NOMO-1 treated with dmso at 0.1 percent for 144 hours (cell line): ENCODE measurements at regions not wholly inside any gene's neighbourhood (a gene's known extent, or its start where the extent isn't known, plus 50 kb on each side); places are given as distances from the start of the nearest gene placed in this dataset.
A peak's percentile ranks its signal among the peaks of the same experiment; 100 is the strongest.

Source experiments
- DNase-seq: peaks from one replicate; lab custom pipeline; 2025; ENCODE audit not compliant: unreplicated experiment; lab: John Stamatoyannopoulos, UW

DNA sequence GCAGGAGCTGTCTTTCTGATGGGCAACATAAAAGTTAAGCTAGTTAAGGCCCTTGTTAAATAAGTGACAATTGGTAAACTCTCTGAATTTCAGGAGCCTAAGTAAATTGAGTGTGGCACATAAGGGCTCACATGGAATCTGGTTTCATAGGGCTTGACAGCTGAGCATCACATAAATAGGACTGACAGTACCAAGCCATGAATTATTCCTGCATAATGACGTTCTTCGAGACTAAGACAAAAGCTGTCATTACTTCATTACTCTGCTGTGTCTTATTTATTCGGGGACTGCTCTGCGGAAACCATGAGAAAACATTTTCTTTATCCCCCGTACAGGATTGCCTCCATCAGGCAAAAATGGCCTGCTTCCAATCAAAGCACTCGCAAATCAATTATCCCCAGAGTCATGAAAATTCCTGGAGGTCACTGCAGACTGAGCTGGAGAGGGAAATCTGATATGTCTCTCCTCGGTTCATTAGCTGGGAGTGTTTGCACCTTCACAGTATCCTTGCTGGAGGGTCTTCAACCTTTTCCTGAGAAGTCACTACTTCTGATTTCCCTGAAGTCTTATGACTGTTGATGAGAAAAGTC lies 311.4 kb downstream of the CDH26 start:
- DNase-seq = no peak

DNA sequence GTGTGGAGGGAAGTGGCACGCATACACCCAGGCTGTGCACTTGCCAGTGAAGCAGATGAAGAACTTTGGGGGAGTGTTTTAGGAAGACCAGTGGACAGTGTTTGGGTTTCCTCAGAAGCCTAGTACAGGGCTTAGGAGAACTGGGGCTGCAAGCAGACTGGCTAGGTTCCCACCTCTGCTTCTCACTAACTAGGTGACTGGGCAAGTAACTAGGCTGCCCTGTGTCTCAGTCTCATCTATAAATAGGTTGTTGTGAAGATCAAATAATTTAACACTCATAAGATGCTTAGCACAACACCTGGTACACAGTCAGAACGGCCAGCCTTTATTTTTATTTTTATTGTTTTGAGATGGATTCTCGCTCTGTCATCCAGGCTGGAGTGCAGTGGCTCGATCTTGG lies 312.1 kb downstream of the CDH26 start:
- no peak for DNase-seq

DNA sequence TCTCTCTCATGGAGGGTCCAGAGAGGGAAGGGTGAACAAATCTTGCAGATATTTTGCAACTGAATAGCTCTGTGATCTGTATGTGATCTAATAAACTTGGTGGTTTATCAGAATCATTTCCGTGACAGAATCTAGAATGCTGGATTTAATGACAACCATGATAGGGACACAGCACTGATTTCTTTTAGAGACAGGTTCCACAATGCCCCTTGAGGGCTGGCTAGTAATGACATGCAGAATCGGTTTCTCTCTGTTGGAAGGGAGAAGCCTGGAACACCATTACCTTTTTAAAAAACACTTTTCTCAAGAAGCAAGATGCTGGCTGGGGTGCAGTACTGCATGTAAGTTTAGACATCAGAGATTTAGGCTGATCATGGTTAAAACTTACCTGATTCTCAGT lies 313.4 kb downstream of the CDH26 start:
- DNase-seq = no peak

DNA sequence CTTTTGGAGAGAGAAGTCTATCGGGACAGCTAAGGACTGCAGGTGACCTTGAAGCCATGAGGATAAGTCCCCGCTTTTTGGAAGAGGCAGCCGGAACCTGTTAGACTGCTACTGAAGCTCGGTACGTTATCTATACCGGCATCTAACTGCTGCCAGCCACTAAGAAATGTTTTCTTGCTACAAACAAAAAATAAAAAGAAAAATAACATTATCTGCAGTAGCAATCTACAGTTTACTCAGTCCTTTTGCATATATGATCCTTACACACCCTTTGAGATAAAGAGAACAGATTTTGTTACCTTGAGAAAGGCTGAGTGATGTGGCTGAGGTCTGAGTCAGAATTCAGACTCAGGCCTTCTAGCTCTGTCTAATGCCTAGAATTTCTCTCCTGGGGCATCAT lies 314.6 kb downstream of the CDH26 start:
- DNase-seq = no peak

DNA sequence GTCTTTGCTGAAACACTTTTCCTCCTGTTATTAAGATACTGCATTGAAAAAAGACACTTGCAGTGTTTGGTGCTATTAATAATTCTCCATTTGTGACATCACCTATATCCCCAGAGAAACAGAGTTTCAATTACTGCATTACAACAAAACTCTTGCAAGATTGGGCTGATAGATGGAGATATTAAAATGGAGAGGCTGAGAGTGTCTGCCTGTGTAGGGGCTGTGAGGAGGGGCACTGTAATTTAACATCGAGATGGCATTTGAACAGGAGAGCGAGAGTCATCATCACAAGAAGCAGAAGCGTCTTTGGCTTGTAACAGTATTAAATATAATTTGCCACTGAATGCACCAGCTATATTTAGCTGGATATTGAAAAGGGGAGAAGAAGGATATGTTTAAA lies 316.5 kb downstream of the CDH26 start:
- no peak for DNase-seq

DNA sequence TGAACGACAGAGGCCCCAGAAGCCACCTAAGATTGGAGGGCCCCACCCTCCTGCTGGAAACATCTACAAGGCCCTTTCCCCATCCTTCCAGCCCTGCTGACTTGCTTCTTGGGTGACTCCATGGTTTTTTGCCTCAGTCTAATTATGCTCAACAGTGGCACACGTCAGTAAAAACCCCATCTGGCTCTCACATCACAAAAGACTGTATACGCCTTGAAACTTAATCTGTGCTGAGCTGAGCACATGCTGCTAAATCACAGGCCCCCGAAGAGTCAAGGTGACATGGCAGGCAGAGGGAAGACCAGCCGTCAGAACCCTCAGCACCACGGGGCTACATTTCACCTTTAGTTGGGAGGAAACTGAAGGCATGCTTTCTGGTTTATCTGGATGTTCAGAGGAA lies 323.1 kb downstream of the CDH26 start:
- DNase-seq = no peak

DNA sequence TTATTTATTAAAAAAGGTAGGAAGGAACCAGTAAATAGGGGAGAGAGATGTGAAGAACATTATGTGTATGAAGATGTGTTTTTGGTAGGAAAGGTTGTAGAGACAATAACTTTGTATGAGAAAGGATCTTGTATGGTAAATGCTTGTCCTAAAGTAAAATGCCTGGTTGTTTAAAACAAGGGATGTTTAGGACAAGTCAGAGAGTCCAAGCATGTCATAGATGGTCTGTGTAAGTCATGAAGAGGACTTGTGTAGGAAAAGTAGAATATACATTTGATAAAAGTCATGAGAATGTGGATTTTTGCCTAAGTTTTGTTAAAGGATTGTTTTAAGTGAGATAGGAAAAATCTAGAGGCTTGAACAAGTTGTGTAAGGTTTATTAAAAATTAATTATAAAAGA lies 325.1 kb downstream of the CDH26 start:
- DNase-seq = no peak

DNA sequence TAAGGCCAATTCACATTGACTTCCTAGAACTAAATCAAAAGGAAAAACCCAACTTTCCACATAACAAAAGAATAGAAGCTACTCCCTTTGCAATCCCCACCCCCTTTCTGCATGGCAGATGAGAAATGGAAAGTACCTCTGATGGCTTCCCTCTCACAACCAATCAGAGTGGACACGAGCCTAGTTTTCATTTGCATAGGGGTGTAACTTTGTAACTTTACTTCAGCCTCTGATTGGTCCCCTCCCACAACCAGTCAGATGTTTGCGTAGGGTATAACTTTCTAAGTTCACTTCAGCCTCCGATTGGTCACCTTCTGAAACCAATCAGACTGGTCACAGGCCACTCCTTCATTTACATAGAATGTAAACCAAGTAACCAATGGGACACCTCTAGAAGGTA lies 328.5 kb downstream of the CDH26 start:
- DNase-seq = no peak

DNA sequence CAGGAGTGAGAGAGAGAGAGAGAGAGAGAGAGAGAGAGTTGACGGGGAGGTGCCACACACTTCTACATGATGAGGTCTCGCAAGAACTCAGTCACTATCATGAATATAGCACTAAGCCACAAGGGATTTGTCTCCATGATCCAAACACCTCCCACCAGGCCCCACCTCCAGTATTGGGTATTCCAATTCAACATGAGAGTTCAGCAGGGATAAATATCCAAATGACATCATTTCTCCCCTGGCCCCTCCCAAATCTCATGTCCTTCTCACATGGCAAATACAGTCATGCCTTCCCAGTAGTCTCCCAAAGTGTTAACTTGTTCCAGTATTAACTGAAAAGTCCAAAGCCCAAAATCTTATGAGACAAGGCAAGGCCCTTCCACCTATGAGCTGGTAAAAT lies 330.7 kb downstream of the CDH26 start:
- DNase-seq = no peak

DNA sequence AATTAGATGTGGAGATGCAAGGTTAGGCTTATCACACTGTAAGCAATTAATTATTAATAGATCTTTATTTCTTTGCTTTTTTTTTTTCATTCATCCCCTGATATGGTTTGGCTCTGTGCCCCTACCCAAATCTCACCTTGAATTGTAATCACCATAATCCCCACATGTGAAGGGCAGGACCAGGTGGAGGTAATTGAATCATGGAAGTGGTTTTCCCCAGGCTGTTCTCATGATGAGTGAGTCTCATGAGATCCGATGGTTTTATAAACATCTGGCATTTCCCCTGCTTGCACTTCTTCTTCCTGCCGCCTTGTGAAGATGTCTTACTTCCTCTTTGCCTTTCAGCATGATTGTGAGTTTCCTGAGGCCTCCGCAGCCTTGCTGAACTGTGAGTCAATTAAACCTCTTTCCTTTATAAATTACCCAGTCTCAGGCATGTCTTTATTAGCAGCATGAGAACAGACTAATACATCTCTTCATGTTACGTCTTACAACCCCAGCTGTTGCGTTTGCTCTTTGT lies 333.8 kb downstream of the CDH26 start:
- peak; percentile 15 for DNase-seq

DNA sequence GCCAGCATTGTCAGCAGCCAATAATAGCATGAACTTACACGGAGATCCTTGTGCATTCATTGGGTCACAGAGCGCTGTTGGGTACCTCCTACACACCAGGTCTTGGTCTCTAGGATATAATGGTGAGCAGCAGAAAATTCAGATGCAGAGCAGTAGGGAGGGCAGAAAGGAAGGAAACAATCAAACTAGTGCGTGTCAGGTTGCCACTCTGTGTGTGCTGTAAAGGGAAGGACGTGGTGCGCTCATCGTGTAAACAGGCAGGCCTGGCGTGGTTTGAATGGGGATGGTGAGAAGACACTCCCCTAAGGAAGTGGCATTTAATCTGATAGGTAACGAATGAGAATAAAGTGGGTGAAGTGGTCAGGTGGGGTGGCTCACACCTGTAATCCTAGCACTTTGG lies 336.4 kb downstream of the CDH26 start:
- DNase-seq = no peak

DNA sequence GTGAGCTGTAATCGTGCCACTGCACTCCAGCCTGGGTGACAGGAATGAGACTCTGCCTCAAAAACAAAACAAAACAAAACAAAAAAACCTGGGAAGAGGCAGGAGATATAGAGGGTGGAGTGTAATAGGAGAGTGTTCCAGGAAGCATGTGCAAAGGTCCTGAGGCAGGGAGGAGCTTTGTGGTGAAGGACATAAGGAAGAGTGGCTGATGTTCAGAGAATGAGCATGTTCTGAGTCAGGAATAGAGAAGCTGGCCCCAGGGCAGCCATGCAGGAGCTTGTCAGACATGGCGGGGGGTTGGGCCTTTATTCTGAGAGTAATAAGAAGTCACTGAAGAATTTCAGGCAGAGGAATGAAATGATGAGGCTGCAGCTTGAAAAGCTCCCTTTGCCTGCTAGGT lies 337.0 kb downstream of the CDH26 start:
- no peak for DNase-seq

DNA sequence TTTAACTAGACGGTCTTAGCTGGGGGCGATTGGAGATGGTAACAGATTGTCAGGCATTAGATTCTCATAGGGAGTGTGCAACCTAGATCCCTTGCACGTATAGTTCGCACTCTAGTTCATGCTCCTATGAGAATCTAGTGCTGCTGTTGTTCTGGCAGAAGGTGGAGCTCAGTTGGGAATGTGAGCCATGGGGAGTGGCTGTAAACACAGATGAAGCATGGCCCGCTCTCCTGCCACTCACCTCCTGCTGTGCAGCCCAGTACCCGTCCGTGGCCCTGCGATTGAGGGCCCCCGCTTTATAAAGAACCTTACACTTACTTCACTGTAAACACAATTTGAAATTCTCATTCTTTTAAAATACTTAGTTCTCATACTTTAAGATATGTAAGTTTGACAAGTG lies 339.4 kb downstream of the CDH26 start:
- no peak for DNase-seq

DNA sequence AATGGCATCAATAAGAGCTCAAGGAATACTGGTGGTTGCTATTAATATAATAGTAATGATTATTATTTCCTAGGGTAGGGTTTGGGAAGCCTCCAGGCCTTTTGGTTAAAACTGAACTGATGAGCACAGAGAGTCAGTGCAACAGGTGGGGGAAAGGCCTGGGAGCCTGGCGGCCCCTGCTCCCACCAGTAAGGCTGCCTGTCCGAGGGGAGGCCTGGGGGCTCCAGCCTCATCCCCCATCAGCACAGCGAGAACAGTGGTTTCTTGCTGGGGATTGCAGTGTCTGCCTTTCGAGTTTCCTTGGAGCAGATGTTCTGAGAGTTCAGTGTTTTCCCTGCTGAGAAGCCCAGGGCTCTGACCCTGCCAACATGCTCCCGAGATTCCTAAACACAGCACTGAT lies 340.4 kb downstream of the CDH26 start:
- DNase-seq = no peak

DNA sequence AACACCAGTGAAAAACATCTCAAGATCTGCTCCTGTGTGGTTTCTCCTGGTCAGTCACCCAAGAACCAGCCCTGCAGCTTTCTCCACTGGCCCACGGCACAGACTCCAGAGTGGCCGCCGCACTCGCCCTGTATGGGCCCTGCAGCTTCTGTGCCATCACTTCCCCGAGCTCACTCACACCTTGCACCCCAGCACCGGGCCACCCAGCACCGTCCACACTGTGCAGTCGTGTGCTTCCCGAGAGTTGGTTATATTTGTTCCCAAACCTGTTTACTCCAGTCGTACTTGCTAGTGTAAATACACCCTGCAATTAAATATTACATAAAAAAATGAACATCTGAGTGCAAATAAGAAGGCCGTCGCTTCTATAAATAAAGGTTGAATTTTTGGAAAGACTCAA lies 341.7 kb downstream of the CDH26 start:
- no peak for DNase-seq

DNA sequence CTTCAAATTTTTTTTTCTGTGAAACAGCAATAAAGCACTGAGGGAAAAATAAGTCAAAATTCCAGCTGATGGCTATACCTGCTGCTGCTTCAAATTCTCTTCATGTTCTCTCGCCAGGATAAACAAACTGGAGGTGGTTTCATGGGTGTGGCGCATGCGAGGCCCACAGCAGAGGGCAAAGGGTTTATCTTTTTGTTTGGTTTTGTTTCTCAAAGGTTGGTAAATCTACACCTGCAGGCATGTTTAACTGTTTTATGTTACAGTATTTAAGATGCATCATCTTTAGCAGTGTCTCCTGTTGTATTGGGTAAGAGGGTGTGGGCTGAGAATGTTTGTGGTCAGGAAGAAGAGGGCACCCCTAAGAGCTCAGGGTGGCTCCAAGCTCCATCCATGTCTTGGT lies 342.2 kb downstream of the CDH26 start:
- DNase-seq = no peak

DNA sequence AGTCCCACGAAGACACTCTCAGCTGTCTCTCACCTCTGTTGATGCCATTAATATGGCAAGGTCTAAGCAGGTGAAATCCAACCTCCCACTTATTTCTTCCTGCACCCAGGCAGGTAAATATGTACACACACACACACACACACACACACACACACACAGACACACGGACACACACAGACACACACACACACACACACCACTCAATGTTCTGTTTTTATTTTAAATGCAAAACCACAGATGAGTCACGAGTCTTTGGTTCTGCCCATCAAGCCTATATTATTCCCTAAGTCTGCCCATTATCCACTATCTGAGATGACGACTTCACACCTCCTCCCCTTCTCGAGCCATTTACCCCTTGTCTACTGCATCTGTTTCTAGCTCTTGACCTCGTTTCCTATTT lies 344.7 kb downstream of the CDH26 start:
- DNase-seq = no peak

DNA sequence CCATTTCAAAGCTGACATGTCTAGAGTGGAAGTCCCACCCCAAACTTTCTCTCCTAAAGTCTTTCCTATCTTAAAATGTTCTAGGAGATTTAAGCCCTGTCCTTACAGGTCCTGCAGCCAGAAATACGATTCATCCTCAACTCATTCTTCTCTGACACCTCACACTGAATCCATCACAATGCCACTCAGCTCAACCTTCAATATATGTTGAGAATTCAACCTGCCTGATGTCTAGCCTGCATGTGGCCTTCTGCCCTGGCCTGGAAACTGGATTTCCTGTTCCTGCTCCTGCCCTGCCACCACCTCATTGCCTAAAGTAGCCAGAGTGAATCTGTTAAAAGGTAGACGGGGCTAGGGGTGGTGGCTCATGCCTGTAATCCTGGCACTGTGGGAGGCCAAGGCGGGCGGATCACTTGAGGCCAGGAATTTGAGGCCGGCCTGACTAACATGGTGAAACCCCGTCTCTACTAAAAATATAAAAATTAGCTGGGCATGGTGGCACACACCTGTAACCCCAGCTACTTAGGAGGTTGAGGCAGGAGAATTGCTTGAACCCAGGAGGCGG lies 345.9 kb downstream of the CDH26 start:
- DNase-seq = no peak

DNA sequence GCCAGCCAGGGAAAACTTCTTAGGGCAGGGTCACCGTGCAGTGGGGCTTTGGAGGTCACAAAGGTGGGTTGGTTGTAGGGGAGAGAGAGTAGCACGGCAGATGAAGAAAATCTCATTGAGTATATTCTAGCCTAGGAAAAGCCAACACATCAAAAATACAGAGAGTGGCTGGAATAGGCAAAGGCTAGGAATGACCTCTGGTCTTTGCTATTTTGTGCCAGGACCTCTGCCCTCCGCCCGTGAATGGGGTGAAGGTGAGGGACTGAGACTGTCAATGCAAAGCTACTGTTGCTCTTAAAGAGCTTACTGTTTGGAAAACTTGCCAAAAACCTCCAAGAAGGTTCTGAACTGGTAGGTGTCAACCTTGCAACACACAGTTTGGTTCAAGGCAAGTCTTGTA lies 346.7 kb downstream of the CDH26 start:
- no peak for DNase-seq

DNA sequence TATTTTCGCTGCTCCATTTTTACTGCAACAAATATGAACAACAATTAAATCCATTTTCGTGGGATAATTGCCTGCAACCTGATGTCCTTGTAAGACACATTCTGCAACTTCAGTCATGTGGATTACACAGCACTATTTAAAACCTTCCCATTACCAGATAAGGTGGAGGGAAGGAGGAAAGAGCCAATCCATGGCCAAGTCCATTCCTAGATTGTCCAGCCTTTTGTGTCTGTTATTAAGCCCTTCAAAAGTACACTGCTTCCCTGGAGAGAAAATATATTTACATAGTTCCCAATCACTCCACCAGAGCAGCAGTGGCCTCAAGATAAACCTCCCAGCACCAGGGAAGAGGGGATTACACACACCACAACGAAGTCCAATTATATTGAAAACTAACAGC lies 347.9 kb downstream of the CDH26 start:
- DNase-seq = no peak

DNA sequence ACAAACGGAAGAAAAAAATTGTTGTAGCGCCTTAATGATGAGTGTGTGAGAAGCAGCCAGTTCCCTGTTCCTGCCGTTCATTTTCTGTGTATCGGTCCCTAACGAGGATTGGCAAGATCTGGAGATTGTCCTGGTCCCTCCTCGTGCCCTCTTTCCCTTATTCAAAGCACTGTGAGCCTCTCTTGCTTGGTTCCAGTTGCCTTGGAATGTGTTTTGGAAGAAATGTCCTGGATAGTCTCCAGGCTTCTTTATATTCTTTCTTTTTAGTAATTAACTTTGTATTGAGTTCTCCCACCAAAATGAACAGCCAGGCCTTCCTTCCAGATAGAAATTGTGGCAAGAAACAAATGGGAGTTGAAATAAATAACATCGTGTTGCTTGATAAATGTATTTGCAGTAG lies 348.3 kb downstream of the CDH26 start:
- no peak for DNase-seq

DNA sequence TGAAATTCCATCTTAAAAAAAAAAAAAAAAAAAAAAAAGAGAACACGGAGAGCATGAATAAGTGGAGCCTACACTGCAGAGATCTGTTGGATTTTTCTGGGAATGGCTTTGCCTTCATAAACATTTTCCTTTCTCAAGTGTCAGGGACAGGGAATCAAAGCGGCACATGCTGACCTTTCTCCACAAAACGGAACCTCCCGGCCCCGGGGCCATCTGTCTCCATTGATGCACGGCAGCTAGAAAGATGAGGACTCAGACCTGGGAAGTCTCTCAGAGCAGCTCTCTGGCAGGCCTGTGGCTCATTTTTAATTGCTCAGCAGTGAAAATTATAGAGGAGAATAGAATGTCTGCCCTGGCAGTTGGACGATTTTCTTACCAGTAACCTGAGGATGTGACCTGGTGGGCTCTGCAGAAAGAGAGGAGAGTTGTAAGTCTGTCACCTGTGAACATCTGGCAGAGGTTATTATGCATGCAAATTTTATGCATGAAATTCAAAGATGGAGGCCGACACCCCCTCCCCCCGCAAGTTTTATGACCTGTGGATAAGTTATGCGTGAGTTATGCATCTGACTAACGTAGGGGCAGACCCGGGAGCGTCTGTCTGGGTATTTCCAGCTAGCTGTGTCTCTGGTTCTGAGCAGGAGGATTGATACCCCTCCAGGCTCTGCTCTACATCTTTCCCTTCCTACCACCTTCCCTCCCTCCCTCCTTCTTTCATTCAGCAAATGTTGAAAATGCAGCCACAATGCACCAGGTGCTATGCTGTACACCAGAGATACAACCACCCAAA lies 352.5 kb downstream of the CDH26 start:
- DNase-seq = no peak

DNA sequence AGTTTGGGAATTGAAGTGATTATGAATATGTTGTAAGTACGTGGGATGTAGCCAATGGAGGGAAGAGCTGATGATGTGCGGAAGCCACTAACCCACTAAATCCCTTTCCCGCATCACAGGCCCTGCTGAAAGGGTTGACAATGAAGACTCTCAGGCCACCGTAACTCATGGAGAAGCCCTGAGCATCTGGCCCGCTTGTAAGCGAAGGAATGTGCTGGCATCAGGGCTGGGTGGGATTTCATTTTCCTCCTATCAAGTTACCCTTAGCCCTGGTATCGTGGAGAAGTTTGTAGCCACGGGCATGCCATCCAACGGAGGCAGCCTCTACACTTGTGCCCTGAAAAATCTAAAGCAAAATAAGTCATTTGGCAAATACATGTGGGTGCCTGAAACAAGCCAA lies 355.0 kb downstream of the CDH26 start:
- no peak for DNase-seq
